Fibroblast of peridontal ligament (primary cell): ENCODE measurements at regions not wholly inside any gene's neighbourhood (a gene's known extent, or its start where the extent isn't known, plus 50 kb on each side); places are given as distances from the start of the nearest gene placed in this dataset.
"Not testable (repeated sequence)": the region's sequence is repeated elsewhere in the genome, so short reads cannot be mapped to it uniquely, and the experiment has no call there.

ENCODE experiments used
- DNase-seq: peaks from one replicate; pipeline ENCODE4 v3.0.0-alpha.2; 2010; ENCODE audit errors: extremely low read depth

- no peak for DNase-seq
Observed at GRCh38 chr15:45810201-45810600, 175.4 kb downstream of the SQOR start.

GRCh38 chr15:45812200-45812599 lies 177.4 kb downstream of the SQOR start:
- DNase-seq: no peak

GRCh38 chr15:45817578-45817977 lies 182.7 kb downstream of the SQOR start:
- not testable (repeated sequence) for DNase-seq

- no peak for DNase-seq
Observed at GRCh38 chr15:45821390-45821789, 186.6 kb downstream of the SQOR start.

- not testable (repeated sequence) for DNase-seq
Observed at GRCh38 chr15:45822968-45823367, 188.1 kb downstream of the SQOR start.

GRCh38 chr15:45827275-45827674 lies 192.4 kb downstream of the SQOR start:
- DNase-seq: no peak

GRCh38 chr15:45827766-45828165 lies 192.9 kb downstream of the SQOR start:
- no peak for DNase-seq

GRCh38 chr15:45829336-45830153 lies 194.7 kb downstream of the SQOR start:
- no peak for DNase-seq

- no peak for DNase-seq
Observed at GRCh38 chr15:45831787-45832186, 197.0 kb downstream of the SQOR start.

GRCh38 chr15:45834622-45835021 lies 199.8 kb downstream of the SQOR start:
- no peak for DNase-seq

- DNase-seq: no peak
Observed at GRCh38 chr15:45842151-45842550, 207.3 kb downstream of the SQOR start.

- DNase-seq: no peak
Observed at GRCh38 chr15:45847645-45848044, 212.8 kb downstream of the SQOR start.

GRCh38 chr15:45849136-45849535 lies 214.3 kb downstream of the SQOR start:
- no peak for DNase-seq

GRCh38 chr15:45854455-45855202 lies 219.8 kb downstream of the SQOR start:
- DNase-seq: no peak

GRCh38 chr15:45855210-45855906 lies 220.5 kb downstream of the SQOR start:
- no peak for DNase-seq

GRCh38 chr15:45855907-45856579 lies 221.2 kb downstream of the SQOR start:
- no peak for DNase-seq

GRCh38 chr15:45857291-45857690 lies 222.5 kb downstream of the SQOR start:
- DNase-seq: no peak

GRCh38 chr15:45858491-45858890 lies 223.7 kb downstream of the SQOR start:
- DNase-seq: no peak

GRCh38 chr15:45862034-45862433 lies 227.2 kb downstream of the SQOR start:
- no peak for DNase-seq

- no peak for DNase-seq
Observed at GRCh38 chr15:45863881-45864580, 229.2 kb downstream of the SQOR start.

- DNase-seq: no peak
Observed at GRCh38 chr15:45866616-45867015, 231.8 kb downstream of the SQOR start.
